Activated B cell treated with CpG ODN at 0.5 μM for 24 hours (primary cell): ENCODE measurements at regions not wholly inside any gene's neighbourhood (a gene's known extent, or its start where the extent isn't known, plus 50 kb on each side); places are given as distances from the start of the nearest gene placed in this dataset.

Experiments used
- ATAC-seq: fragments of 200-7000 bp; cut with Tn5 transposase; one replicate; pipeline ENCODE4 v1.10.0; 2021; ENCODE audit warnings: low read depth, mild to moderate bottlenecking, moderate library complexity
- CTCF ChIA-PET: fragments of 350-600 bp; sonication (Branson Sonifier 250); formaldehyde crosslinking; loops from one replicate; lab custom pipeline; 2021; ENCODE audit warnings: antibody characterized with exemption; lab: Charles Lee
- POLR2A ChIA-PET: fragments of 350-600 bp; sonication (Branson Sonifier 250); formaldehyde crosslinking; loops from one replicate; lab custom pipeline; 2021; ENCODE audit warnings: antibody characterized with exemption; lab: Charles Lee
- DNase-seq: peaks from one replicate; pipeline ENCODE4 v3.0.0; 2022
- H3K27ac Mint-ChIP-seq: one replicate; pipeline ENCODE4 v1.8.0; 2020; ENCODE audit warnings: mixed read lengths
- H3K27me3 Mint-ChIP-seq: one replicate; pipeline ENCODE4 v1.8.0; 2021; ENCODE audit warnings: mixed read lengths
- H3K36me3 Mint-ChIP-seq: one replicate; pipeline ENCODE4 v1.8.0; 2021; ENCODE audit warnings: low read depth, mixed read lengths
- H3K4me1 Mint-ChIP-seq: one replicate; pipeline ENCODE4 v1.8.0; 2021; ENCODE audit warnings: mixed read lengths
- H3K4me3 Mint-ChIP-seq: one replicate; pipeline ENCODE4 v1.8.0; 2020; ENCODE audit warnings: mild to moderate bottlenecking, mixed read lengths
- H3K9me3 Mint-ChIP-seq: one replicate; pipeline ENCODE4 v1.8.0; 2020; ENCODE audit warnings: mixed read lengths
- CTCF ChIP-seq: fragments of 200-600 bp; IDR thresholded peaks from one replicate; pipeline ENCODE4 v1.8.0; 2022; ENCODE audit warnings: antibody characterized with exemption, mild to moderate bottlenecking
- intact Hi-C: fragments of 100-400 bp; cut with micrococcal nuclease; formaldehyde crosslinking; loops from one replicate; pipeline ENCODE4 v1.15.1; 2024

DNA sequence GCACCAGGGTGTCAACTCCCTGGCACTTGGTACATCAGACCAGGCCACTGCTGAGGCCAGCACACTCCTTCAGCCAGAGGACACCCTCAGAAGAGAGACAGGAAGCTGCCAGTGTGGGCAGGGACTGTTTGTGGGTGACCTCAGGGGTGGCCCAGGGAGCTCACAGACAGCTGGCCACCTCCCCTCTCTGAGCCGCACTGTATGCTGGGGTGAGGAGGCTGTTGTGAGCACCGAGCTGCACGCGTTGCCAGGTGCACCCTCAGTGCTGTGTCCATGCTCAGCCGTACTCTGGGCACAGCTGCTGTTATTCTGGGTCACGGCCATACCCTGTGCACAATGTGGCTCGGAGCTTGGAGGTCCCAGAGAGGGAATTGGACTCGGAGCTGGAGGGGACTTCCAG is 61.5 kb upstream of the NANOS1 start:
- DNase-seq (no peak), ATAC-seq (no peak)
- Mint-ChIP-seq H3K27ac (no peak overlapping the region), H3K36me3 (no peaks in the 10 kb centered on the region), H3K4me1 (no peaks in the 10 kb centered on the region), H3K4me3 (no peak overlapping the region), H3K9me3 (no peaks in the 10 kb centered on the region), H3K27me3 (peaks cover 19% of the 10 kb centered on the region)
- no peak for TF ChIP-seq CTCF
- intact Hi-C loops: no loop called here
- ChIA-PET CTCF (no interaction called here), POLR2A (no interaction called here)

DNA sequence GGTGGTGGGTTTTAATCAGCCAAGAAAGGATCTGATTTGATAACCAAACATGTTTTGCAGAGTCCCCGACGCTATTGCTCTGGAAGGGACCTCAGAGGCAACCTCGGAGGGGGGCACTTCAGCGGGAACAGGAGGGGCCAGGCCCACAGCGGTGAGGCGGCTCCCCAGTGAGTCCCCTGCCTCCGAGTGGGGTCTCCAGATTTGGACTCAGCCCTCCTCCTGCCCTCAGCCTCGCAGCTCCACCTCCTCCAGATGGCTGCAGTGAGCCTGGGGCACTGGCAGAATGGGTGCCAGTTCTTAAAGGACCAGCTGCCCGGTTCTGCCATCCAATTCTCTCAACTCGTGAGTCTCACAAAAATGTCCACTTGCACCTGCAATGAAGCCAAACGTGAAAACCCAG is 61.0 kb upstream of the NANOS1 start:
- Mint-ChIP-seq H3K4me1 (no peaks in the 10 kb centered on the region), H3K4me3 (no peak overlapping the region), H3K27me3 (peaks cover 19% of the 10 kb centered on the region), H3K27ac (no peak overlapping the region), H3K36me3 (no peaks in the 10 kb centered on the region), H3K9me3 (peaks cover 2% of the 10 kb centered on the region)
- intact Hi-C loops: no loop called here
- DNase-seq: no peak
- ChIA-PET CTCF (no interaction called here), POLR2A (no interaction called here)
- no peak for TF ChIP-seq CTCF
- ATAC-seq: no peak

GRCh38 chr10:118969014-118969413 is 60.5 kb upstream of the NANOS1 start:
- DNase-seq (no peak), ATAC-seq (no peak)
- Mint-ChIP-seq H3K4me1 (no peaks in the 10 kb centered on the region), H3K9me3 (peaks cover 4% of the 10 kb centered on the region), H3K27me3 (peaks cover 19% of the 10 kb centered on the region), H3K4me3 (no peak overlapping the region), H3K27ac (no peak overlapping the region), H3K36me3 (no peaks in the 10 kb centered on the region)
- ChIA-PET CTCF (no interaction called here), POLR2A (no interaction called here)
- no peak for TF ChIP-seq CTCF
- intact Hi-C loops: no loop called here

GRCh38 chr10:118970770-118971169 is 58.7 kb upstream of the NANOS1 start:
- intact Hi-C loops: no loop called here
- Mint-ChIP-seq H3K27ac (no peak overlapping the region), H3K4me1 (no peaks in the 10 kb centered on the region), H3K9me3 (peaks cover 6% of the 10 kb centered on the region), H3K27me3 (peaks cover 8% of the 10 kb centered on the region), H3K4me3 (no peak overlapping the region), H3K36me3 (no peaks in the 10 kb centered on the region)
- no peak for TF ChIP-seq CTCF
- ATAC-seq (no peak), DNase-seq (no peak)
- ChIA-PET POLR2A (no interaction called here), CTCF (no interaction called here)

GRCh38 chr10:118971187-118971586 is 58.3 kb upstream of the NANOS1 start:
- CTCF ChIA-PET: no interaction called here
- H3K36me3 Mint-ChIP-seq: no peaks in the 10 kb centered on the region
- peaks cover 6% of the 10 kb centered on the region for H3K9me3 Mint-ChIP-seq
- no peak overlapping the region for H3K4me3 Mint-ChIP-seq
- POLR2A ChIA-PET: no interaction called here
- H3K4me1 Mint-ChIP-seq: no peaks in the 10 kb centered on the region
- H3K27me3 Mint-ChIP-seq: peaks cover 13% of the 10 kb centered on the region
- ATAC-seq (no peak), DNase-seq (no peak)
- H3K27ac Mint-ChIP-seq: no peak overlapping the region
- no peak for TF ChIP-seq CTCF
- intact Hi-C loops: no loop called here
